ENCODE measurements at regions not wholly inside any gene's neighbourhood (a gene's known extent, or its start where the extent isn't known, plus 50 kb on each side); places are given as distances from the start of the nearest gene placed in this dataset.

DNA sequence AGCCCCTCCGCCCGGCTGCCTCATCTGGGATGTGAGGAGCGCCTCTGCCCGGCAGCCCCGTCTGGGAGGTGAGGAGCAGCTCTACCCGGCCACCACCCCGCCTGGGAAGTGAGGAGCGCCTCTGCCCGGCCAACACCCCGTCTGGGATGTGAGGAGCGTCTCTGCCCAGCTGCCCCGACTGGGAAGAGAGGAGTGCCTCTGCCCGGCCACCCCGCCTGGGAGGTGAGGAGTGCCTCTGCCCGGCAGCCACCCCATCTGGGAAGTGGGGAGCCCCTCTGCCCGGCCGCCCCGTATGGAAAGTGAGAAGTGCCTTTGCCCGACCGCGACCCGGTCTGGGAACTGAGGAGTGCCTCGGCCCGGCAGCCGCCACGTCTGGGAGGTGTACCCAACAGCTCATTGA lies 74.3 kb upstream of the TNIP3 start:
- no peaks in the 10 kb centered on the region for H3K36me3 ChIP-seq (replicated peaks; ENCODE audit: insufficient read depth, low read length)
- no peak overlapping the region for H3K9ac ChIP-seq (ENCODE audit: low read length)
- no peak overlapping the region for H3K4me2 ChIP-seq (ENCODE audit: low read depth, low read length)
- no peak overlapping the region for H2AFZ ChIP-seq (ENCODE audit: low read length)
- no peaks in the 10 kb centered on the region for H3K9me3 ChIP-seq (replicated peaks; ENCODE audit: insufficient read depth, low read length)
- TF ChIP-seq, protein P1, sequence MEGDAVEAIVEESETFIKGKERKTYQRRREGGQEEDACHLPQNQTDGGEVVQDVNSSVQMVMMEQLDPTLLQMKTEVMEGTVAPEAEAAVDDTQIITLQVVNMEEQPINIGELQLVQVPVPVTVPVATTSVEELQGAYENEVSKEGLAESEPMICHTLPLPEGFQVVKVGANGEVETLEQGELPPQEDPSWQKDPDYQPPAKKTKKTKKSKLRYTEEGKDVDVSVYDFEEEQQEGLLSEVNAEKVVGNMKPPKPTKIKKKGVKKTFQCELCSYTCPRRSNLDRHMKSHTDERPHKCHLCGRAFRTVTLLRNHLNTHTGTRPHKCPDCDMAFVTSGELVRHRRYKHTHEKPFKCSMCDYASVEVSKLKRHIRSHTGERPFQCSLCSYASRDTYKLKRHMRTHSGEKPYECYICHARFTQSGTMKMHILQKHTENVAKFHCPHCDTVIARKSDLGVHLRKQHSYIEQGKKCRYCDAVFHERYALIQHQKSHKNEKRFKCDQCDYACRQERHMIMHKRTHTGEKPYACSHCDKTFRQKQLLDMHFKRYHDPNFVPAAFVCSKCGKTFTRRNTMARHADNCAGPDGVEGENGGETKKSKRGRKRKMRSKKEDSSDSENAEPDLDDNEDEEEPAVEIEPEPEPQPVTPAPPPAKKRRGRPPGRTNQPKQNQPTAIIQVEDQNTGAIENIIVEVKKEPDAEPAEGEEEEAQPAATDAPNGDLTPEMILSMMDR (IDR thresholded peaks at IDR 0.05; ENCODE audit: low read length), result no peak
- TF ChIP-seq EZH2 (optimal IDR thresholded peaks at IDR 0.05; ENCODE audit: low read depth, low read length) (no peak), EZH2phosphoT487 (IDR thresholded peaks at IDR 0.05; ENCODE audit: low read length) (no peak)
- no peaks in the 10 kb centered on the region for H3K4me1 ChIP-seq (ENCODE audit: low read length)
- no peak overlapping the region for H3K27ac ChIP-seq (ENCODE audit: low read length)
- no peaks in the 10 kb centered on the region for H3K79me2 ChIP-seq (ENCODE audit: low read length)
- H4K20me1 ChIP-seq (ENCODE audit: insufficient read depth, low read length), result no peaks in the 10 kb centered on the region
- H3K9me2 ChIP-seq (replicated peaks; ENCODE audit: insufficient read depth, low read length), result no peaks in the 10 kb centered on the region
- H3K4me3 ChIP-seq (ENCODE audit: low read length), result no peak overlapping the region
- DNase-seq, result no peak
- H3K27me3 ChIP-seq (replicated peaks; ENCODE audit: insufficient read depth, low read length), result no peaks in the 10 kb centered on the region
- no peaks in the 10 kb centered on the region for H3F3A ChIP-seq (ENCODE audit: insufficient read depth, low read length)

DNA sequence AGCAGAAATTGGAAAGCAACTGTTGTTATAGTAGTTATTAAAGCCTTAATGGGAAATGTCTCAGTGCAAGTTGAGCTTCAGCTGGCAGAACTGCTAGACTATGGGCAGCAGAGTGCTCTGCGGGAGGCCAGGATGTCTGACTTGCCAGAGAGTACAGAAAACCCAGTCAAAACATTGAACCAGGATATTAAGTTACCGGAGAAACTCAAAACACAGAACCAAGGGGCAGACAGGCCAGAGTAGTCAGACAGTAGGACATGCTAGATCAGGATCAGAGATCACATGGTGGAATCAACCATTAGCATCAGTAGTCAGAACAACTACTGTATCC lies 72.9 kb upstream of the TNIP3 start:
- Histone ChIP-seq H3K36me3 (replicated peaks; ENCODE audit: insufficient read depth, low read length) (no peaks in the 10 kb centered on the region), H3K4me1 (ENCODE audit: low read length) (no peaks in the 10 kb centered on the region), H3K9me3 (replicated peaks; ENCODE audit: insufficient read depth, low read length) (no peaks in the 10 kb centered on the region), H3K79me2 (ENCODE audit: low read length) (no peaks in the 10 kb centered on the region), H3K9me2 (replicated peaks; ENCODE audit: insufficient read depth, low read length) (no peaks in the 10 kb centered on the region), H3K27ac (ENCODE audit: low read length) (no peak overlapping the region), H3F3A (ENCODE audit: insufficient read depth, low read length) (no peaks in the 10 kb centered on the region), H3K27me3 (replicated peaks; ENCODE audit: insufficient read depth, low read length) (no peaks in the 10 kb centered on the region), H3K4me3 (ENCODE audit: low read length) (no peak overlapping the region), H2AFZ (ENCODE audit: low read length) (no peak overlapping the region), H4K20me1 (ENCODE audit: insufficient read depth, low read length) (no peaks in the 10 kb centered on the region), H3K4me2 (ENCODE audit: low read depth, low read length) (no peak overlapping the region), H3K9ac (ENCODE audit: low read length) (no peak overlapping the region)
- TF ChIP-seq EZH2 (optimal IDR thresholded peaks at IDR 0.05; ENCODE audit: low read depth, low read length) (no peak), EZH2phosphoT487 (IDR thresholded peaks at IDR 0.05; ENCODE audit: low read length) (no peak)
- TF ChIP-seq, protein P1 (IDR thresholded peaks at IDR 0.05; ENCODE audit: low read length), result no peak
- no peak for DNase-seq

DNA sequence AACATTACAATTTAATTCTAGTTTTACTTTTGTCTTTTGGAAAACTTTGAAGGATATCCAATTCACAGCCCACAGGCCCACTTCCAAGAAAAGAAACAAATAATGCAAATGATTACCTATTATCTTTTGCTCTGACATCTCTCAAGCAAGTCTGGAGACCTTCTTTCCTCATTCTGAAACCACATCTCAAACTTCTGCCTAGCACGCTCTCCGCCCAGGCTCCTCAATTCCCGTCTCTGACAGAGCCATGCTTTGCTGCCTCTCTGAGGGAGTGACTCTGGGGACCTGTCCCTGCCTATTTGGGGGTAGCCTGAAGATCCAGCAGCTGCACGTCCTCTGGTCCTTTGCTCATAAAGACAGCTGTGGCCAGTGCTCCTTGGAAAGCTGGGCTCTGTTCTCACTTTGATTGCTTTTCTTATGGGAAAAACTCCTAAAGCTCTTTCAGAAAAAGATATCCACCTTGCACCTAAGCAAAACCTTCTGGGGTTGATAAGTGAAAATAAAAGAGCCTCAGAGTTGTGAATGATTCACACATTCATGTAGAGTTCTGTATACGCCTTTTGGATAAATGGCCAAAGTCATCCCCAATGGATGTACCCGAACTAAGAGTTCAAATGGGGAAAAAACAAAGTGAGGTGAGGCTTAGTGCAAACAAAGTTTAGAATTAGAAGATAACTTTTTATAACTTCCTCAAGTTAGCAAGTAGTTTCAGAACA lies 72.4 kb upstream of the TNIP3 start:
- Histone ChIP-seq H3K27me3 (replicated peaks; ENCODE audit: insufficient read depth, low read length) (no peaks in the 10 kb centered on the region), H3K9ac (ENCODE audit: low read length) (no peak overlapping the region), H3K79me2 (ENCODE audit: low read length) (no peaks in the 10 kb centered on the region), H3K4me2 (ENCODE audit: low read depth, low read length) (no peak overlapping the region), H3K9me3 (replicated peaks; ENCODE audit: insufficient read depth, low read length) (no peaks in the 10 kb centered on the region), H3K27ac (ENCODE audit: low read length) (no peak overlapping the region), H3K9me2 (replicated peaks; ENCODE audit: insufficient read depth, low read length) (no peaks in the 10 kb centered on the region), H3K4me3 (ENCODE audit: low read length) (no peak overlapping the region), H3K4me1 (ENCODE audit: low read length) (no peaks in the 10 kb centered on the region), H3F3A (ENCODE audit: insufficient read depth, low read length) (no peaks in the 10 kb centered on the region), H2AFZ (ENCODE audit: low read length) (no peak overlapping the region), H4K20me1 (ENCODE audit: insufficient read depth, low read length) (no peaks in the 10 kb centered on the region), H3K36me3 (replicated peaks; ENCODE audit: insufficient read depth, low read length) (no peaks in the 10 kb centered on the region)
- TF ChIP-seq EZH2phosphoT487 (IDR thresholded peaks at IDR 0.05; ENCODE audit: low read length), result no peak
- TF ChIP-seq, protein P1 (IDR thresholded peaks at IDR 0.05; ENCODE audit: low read length), result no peak
- TF ChIP-seq EZH2 (optimal IDR thresholded peaks at IDR 0.05; ENCODE audit: low read depth, low read length), result no peak
- no peak for DNase-seq

Data from MM.1S (cell line).